ENCODE measurements at regions not wholly inside any gene's neighbourhood (a gene's known extent, or its start where the extent isn't known, plus 50 kb on each side); places are given as distances from the start of the nearest gene placed in this dataset.
"Not testable (repeated sequence)": the region's sequence is repeated elsewhere in the genome, so short reads cannot be mapped to it uniquely, and the experiment has no call there.

DNA sequence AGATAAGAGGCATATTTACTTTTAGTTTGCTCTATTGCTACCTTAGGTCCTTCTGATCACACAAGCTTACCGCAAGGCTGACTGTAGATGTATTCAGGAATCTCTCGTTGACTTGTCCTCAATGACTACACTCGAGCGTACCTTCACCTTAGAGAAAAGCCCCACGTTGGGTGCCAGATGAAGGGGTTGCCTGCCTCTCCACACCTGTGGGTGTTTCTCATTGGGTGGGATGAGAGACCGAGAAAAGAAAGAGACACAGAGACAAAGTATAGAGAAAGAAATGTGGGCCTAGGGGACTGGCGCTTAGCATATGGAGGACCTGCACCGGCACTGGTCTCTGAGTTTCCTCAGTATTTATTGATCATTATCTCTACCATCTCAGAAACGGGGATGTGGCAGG is 51.8 kb downstream of the ASCL4 start:
- in situ Hi-C loops (cut with HindIII; ENCODE audit: low sequenced_read_pairs): no loop called here

DNA sequence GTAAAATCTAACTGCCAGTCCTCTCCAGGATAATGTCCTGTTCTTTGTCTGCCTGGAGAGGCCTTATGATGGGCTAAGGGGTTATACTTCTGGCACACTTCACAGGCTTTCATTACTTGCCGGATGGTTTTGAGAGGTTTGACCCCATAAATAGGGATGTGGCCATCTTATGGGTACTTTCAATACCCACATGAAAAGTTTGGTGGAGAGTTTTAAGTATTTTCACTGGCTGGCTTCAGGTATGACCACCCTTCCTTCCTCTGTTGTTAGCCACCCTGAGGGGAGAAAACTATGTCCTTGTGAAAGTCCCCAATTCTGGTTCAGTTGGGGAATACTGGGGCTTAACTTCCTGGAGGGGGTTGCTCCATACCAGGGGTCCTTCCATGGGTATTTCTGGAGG is 54.8 kb downstream of the ASCL4 start:
- in situ Hi-C loops (cut with HindIII; ENCODE audit: low sequenced_read_pairs): no loop called here

DNA sequence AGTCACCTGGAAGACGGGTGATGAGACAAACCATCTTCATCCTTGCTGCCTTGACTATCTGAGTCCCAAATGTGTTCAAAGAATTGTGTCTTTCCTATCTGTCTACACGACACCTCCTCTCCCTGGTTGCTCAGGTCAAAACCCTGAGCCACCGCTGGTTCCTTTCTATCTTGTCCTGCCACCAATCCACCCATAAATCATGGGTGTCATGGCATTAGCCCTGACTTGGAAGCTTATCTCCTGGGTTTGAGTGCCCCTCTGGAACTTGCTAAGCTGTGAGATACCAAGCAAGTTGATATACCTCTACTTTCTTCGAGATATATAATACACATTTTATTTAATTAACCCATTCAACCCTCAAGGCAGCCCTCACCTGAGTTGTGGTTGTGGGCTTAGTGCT is 57.9 kb downstream of the ASCL4 start:
- in situ Hi-C loops (cut with HindIII; ENCODE audit: low sequenced_read_pairs): no loop called here

DNA sequence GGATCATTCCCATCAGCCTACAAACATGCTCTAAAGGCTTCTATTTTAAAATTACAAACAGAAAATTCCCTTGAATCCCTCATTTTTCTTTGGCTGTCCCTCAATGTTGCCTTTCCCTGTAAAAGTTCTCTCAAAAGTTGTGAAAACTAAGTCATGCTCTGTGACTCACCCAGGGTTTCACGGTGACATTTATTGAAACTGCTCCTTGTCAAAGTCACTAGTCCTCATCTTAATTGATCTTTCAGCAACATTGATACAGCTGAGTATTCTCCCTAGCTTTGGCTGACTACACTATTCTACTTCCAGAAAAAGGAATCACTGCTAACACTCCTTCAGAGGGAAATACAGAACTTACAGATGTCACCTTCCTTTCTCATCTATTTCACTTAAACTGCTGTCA is 65.7 kb downstream of the ASCL4 start:
- in situ Hi-C loops (cut with HindIII; ENCODE audit: low sequenced_read_pairs): no loop called here

DNA sequence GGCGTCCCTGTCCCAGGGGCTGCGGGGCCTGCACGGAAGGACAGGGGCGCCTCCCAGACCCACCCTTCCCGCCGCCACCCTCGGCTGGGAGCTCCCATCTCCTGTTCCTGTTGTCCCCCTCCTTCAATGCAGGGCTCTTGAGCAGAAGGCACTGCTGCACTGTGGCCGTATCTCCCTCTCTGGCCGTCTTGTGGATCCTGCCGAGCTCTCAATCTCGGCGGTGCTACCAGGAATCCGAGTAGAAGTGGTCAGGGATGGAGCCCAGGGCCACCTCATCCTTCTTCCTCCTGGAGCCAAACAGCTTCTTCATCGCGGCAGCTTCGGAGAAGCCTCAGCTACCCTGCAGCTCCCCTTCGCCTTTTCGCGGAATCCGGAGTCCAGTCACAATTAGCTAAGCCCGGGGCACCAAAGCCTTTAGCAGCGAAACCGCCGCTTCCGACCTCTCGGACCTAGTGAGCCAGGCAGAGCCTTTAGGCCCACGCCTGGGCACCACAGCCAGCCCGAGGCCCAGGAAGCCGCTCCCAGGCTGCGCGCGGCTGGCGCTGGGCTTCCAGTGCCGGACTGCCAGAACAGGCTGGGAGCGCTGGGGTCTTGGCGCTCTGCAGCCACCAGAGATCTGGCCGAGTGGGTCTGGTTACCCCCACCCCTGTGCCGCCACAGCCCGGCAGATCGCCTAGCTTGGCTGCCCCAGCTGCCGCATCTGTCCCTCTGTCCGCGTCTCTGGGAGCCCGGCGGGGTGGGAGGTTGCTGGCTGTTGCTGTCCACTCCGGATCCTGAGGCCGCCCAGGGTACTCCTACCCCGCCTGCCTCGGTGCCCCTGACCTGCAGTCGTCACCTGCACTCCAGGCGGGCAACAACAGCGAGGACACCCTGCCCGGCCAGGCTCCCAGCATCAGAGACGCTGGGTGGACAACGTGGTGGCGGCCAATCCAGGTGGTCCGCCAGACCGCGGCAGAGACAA is 69.1 kb downstream of the ASCL4 start:
- in situ Hi-C loops (cut with HindIII; ENCODE audit: low sequenced_read_pairs): no loop called here

DNA sequence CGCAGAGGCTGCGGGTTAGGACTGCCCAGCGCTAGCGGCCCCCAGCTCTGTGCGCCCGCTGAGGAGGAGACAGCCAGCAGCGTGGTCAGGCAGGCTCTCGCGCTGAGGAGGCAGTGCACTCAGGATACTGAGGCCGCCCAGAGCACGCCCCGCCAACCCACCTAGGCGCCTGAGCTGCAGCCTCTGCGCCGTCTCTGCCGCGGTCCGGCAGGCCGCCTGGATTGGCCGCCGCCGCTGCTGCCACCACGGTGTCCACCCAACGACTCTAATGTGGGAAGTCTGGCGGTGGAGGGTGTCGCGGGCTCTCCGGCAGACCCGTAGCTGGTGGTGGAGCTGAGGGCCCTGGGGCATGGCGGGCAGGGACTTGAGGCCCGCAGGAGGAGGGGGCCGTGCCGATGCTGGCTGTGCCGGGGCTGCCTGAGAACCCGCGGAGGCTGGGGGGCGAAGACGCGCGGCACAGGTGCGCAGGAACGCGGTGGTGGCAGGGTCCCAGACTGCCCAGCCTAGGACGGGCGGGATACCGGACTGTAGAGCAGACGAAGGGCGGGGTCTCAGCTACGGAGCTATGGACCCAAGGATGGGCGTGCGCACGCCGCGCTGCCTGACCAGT is 69.9 kb downstream of the ASCL4 start:
- in situ Hi-C loops (cut with HindIII; ENCODE audit: low sequenced_read_pairs): no loop called here

DNA sequence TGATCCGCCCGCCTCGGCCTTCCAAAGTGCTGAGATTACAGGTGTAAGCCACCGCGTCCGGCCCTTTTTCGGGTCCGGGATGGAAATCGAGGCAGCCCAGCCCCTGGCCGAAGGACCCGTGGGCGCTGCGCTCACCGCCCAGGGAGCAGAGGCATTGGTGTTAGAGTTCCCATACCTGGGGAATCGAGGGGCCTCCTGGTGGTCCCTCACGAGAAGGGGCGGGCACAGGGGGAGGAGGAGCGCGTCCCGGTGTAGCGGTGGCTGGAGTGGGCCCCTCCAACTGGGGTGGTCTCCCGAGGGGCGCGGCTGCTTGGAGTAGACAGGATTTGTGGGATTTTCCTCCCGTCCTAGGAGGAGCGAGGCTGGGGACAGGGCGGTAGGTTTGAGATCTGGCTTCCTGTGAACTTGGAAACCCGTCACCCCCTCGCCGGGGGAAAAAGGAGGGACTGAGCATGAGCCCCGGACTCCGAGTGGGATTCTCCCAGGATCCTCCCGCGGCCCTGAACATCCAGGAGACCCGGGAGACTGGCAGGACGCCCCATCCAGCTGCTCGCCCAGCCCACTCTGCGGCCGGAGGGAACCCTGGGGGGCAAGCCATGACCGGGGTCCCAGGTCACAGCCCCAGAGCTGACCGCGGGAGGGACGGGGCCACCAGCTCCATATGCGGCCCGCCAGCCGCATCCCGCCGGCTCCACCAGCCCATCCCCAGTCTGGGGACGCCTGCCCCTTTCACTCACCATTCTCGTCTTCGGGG is 70.9 kb downstream of the ASCL4 start:
- in situ Hi-C loops (cut with HindIII; ENCODE audit: low sequenced_read_pairs): no loop called here

DNA sequence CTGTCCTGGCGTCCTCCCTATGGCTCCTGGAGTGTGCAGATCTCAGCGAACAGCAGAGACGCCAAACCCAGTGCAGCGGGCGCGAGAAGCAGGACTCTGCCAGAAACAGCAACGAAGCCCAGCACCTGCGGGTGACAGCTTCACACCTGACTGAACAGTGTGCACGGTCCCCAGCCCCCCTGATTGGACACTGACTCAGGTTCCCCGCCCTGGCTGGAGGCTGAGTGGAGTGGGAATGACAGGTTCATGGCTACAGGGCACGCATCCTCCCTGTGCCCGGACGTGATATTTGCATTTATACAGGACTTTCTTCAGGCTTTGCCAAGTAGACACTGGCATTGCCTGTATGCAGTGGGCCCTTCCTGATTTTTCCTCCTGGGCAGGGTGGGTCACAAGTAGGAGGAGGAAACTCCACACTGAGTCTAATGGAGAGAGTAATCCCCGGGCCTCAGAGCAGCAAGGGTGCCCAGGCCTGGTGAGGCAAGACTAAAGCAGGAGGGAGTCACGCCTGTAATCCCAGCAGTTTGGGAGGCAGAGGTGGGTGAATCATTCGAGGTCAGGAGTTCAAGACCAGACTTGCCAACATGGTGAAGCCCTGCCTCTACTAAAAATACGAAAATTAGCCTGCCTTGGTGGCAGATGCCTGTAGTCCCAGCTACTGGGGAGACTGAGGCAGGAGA is 71.6 kb downstream of the ASCL4 start:
- in situ Hi-C loops (cut with HindIII; ENCODE audit: low sequenced_read_pairs): no loop called here

DNA sequence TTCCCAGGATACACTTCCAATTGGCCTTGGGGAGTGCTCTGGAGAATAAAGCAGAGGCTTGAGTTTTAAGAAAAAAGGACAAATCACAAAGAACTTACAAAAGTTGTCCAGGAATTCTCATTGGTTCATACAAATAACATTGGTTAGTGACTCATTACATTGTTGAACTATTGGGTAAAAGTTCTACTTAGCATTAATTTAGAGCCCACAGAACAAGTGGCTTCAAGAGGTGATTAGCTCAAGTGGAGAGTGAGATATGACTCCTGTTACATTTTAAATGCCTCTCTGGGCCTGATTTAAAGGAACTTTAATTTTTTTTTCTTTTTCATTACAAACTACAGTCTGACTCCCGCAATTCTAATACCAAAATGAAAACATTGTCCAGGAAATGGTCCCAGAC is 72.9 kb downstream of the ASCL4 start:
- in situ Hi-C loops (cut with HindIII; ENCODE audit: low sequenced_read_pairs): no loop called here

DNA sequence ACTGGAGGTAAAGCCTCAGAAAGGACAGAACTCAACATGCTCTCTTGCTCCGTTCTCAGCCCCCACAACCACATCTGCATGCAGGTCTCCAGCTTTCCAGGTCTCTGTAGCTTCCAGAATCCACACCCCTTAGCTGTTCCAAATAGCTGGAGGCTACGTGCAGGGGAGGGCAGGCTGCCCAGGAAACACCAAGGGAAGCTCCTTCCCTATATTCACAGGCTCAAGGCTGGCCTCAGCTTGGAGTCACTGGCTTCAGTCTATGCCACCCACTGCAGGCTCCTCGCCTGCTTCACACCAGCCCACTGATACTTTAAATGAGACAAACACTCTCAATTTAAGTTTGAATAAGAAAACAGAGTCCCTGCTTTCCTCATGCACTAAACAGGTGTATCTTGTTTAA is 73.3 kb downstream of the ASCL4 start:
- in situ Hi-C loops (cut with HindIII; ENCODE audit: low sequenced_read_pairs): no loop called here

DNA sequence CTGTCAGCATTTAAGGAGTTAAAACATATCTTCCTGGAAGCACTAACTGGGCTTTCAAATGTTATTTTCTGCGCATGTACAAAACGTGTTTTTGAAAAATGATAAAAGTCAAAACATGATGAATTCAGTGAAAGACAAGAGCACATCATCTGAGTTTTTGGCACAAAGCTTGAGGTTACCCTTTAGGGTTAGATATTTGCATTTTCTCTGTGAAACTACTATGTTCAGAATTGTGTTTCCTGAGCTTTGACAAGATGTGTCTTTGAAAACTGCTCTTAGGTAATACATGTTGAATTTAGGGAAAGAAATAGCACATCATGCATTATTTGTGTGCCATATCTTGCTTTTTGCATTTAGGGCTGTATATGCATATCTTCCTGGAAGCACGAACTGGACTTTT is 79.0 kb downstream of the ASCL4 start:
- in situ Hi-C loops (cut with HindIII; ENCODE audit: low sequenced_read_pairs): no loop called here

DNA sequence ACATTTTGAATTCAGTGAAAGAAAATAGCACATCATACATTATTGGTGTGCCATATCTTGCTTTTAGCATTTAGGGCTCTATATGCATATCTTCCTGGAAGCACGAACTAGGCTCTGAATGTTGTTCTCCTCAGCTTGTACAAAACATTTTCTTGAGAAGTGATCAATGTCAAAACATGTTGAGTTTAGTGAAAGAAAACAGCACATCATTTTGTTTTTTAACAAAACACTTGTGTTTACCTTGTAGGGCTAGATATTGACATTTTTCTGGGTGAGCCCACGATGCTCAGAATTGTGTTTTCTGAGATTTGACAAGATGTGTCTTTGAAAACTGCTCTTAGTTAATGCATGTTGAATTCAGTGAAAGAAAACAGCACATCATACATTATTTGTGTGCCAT is 81.0 kb downstream of the ASCL4 start:
- in situ Hi-C loops (cut with HindIII; ENCODE audit: low sequenced_read_pairs): no loop called here

DNA sequence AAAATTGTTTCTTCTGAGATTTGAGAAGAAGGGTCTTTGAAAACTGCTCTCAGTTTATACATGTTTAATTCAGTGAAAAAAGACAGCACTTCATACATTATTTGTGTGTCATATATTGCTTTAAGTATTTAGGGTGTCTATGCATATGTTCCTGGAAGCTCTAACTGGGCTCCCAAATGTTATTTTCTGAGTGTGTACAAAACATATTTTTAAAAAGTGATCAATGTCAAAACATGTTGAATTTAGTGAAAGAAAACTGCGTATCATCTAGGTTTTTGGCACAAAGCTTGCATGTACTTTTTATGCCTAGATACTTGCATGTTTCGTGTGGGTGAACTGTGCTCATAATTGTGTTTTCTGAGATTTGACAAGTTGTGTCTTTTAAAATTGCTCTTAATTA is 81.6 kb downstream of the ASCL4 start:
- in situ Hi-C loops (cut with HindIII; ENCODE audit: low sequenced_read_pairs): no loop called here

DNA sequence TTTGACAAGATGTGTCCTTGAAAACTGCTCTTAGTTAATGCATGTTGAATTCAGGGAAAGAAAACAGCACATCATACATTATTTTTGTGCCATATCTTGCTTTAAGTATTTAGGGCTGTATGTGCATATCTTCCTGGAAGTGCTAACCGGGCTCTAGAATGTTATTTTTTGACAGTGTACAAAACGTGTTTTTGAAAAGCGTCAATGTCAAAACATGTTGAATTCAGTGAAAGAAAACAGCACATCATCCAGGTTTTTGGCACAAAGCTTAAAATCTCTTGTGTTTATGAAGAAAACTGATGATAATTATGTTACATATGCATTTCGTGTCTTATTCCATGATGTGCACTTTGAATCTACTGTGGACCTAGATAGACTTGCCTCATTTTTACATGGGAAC is 82.7 kb downstream of the ASCL4 start:
- in situ Hi-C loops (cut with HindIII; ENCODE audit: low sequenced_read_pairs): no loop called here

DNA sequence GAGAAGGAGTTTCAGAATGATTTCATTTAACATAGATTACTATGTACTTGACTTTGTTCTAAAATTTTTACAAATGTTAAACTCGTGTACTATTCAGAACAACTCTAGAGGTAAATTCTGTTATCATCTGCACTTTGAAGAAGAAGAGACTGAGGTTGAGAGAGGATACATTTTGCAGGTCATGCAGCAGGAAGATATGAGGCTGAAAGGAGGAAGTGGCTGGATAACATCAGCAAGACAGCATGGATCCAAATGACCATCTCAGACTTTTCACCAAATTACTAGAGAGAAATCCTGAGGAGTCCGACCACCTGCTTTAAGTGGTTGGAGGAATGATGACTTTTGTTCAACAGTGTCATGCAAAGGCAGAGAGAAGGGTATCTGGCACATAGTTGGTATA is 84.9 kb downstream of the ASCL4 start:
- in situ Hi-C loops (cut with HindIII; ENCODE audit: low sequenced_read_pairs): no loop called here

DNA sequence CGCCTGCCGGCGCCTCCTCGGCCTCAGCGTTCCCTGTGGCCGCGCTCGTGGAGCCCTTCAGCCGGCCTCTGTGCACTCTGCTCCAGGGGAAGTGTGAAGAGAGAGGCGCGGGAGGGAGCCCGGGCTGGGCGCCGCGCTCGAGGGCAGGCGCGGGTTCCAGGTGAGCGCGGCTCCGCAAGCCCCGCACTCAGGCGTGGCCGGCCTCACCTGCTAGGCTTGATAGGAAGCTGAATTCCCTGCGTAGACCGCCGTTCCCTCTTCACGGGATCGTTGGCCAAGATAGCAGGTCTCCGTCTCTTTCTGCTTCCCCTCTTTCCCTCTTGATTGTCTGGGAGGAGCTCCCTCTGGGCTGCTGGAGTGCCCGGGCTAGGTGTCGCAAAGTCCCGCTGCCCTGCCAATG is 89.7 kb downstream of the ASCL4 start:
- in situ Hi-C loops (cut with HindIII; ENCODE audit: low sequenced_read_pairs): no loop called here

DNA sequence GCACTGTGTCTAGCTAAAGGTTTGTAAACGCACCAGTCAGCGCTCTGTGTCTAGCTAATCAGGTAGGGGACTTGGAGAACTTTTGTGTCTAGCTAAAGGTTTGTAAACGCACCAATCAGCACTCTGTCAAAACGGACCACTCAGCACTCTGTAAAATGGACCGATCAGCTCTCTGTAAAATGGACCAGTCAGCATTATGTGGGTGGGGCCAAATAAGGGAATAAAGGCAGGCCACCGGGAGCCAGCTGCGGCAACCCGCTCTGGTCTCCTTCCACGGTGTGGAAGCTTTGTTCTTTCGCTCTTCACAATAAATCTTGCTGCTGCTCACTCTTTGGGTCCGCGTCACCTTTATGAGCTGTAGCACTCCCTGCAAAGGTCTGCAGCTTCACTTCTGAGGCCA is 90.2 kb downstream of the ASCL4 start:
- in situ Hi-C loops (cut with HindIII; ENCODE audit: low sequenced_read_pairs): not testable (repeated sequence)

DNA sequence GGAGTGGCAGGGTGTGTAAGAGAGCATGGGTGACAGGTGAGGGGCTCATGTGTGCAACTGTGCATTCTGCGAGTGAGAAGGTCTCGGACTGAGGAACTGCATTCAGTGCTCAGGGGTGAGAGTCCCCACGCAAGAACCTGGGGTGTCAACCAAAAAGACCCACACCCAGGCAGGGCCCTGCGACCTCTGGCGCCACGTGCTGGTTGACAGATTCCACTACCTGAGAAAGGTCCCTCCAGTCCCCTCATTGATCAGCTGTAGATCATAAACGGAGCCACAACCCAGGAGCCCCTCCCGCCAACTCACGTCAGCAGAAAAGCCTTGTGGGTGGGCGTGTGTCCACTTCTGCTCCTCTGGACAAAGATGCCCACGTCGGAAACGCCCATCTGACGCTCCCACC is 98.7 kb downstream of the ASCL4 start:
- in situ Hi-C loops (cut with HindIII; ENCODE audit: low sequenced_read_pairs): no loop called here

DNA sequence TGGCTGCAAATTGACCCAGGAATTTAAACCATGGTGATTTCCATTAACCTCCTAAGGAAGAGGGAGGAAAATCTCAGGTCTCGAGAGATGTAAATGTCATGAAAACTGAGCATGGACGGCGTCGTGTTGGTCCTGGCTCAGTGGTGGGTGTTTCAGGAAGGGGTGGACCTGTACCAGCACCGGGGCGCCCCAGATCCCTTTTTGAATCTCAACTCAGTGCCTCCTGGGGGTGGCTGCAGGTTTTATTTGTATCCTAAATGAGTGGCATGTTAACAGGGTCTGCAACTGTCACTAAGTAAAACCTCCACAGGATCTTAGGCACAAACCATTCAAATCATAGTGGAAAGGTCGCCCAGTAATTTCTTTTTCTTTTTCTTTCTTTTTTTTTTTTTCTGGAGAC is 101.3 kb downstream of the ASCL4 start:
- in situ Hi-C loops (cut with HindIII; ENCODE audit: low sequenced_read_pairs): loop anchor here (25.0 kb wide), 1 partner anchor 213 kb away; no protein-coding TSS in a partner anchor

DNA sequence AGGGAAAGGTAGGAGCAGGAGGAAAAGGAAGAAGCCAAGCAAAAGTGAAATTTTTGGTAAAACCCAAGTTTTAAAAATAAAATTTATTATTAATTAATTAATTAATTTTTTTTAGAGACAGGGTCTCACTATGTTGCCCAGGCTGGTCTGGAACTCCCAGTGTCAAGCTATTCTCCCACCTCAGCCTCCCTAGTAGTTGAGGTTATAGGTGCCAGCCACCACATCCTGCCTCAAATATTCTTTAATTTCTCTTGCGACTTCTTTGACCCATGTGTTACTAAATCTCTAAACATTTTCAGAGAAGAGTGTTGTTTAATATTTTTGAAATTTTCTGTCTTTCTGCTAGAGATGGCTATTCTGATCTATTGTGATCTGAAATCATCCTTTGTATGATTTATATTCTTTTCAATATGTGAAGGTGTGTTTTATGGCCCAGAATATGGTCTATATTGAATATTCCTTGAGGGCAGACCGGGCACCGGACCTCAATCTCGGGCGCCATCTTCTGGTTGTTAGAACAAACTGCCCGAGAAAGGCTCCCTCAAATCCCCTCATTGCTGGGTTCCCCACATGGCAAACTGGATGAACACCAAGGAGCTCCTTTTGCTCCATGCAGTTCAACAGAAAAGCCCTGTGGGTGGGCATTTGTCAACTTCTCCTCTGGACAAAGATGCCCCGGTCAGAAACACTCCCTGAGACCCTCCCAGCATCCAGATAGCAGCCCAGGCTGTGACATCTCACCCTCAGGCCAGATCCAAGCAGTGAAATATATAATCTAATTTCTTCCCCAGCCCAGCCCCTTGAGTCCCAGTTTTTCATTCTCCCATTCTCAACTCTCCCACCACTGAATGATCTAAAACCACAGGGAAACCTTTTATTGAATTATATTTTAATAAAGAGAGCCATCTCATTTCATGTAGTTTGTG is 110.5 kb downstream of the ASCL4 start:
- in situ Hi-C loops (cut with HindIII; ENCODE audit: low sequenced_read_pairs): loop anchor here (25.0 kb wide), 1 partner anchor 223 kb away; no protein-coding TSS in a partner anchor

Measured in endothelial cell of hepatic sinusoid (primary cell).